ENCODE measurements at regions not wholly inside any gene's neighbourhood (a gene's known extent, or its start where the extent isn't known, plus 50 kb on each side); places are given as distances from the start of the nearest gene placed in this dataset.

- TF ChIP-seq CTCF (conservative IDR thresholded peaks at IDR 0.05; ENCODE audit: low read depth in 2 of 2) (no peak), POLR2AphosphoS5 (IDR thresholded peaks at IDR 0.05; ENCODE audit: low read depth) (no peak), EZH2 (IDR thresholded peaks at IDR 0.05; ENCODE audit: low read depth, unreplicated experiment) (no peak), EZH2phosphoT487 (IDR thresholded peaks at IDR 0.05; ENCODE audit: unreplicated experiment) (no peak), CREB1 (CRISPR knock-in tag; IDR thresholded peaks at IDR 0.05; ENCODE audit: low read depth) (no peak), ZNF114 (CRISPR knock-in tag; IDR thresholded peaks at IDR 0.05) (no peak)
- TF ChIP-seq, protein P1, sequence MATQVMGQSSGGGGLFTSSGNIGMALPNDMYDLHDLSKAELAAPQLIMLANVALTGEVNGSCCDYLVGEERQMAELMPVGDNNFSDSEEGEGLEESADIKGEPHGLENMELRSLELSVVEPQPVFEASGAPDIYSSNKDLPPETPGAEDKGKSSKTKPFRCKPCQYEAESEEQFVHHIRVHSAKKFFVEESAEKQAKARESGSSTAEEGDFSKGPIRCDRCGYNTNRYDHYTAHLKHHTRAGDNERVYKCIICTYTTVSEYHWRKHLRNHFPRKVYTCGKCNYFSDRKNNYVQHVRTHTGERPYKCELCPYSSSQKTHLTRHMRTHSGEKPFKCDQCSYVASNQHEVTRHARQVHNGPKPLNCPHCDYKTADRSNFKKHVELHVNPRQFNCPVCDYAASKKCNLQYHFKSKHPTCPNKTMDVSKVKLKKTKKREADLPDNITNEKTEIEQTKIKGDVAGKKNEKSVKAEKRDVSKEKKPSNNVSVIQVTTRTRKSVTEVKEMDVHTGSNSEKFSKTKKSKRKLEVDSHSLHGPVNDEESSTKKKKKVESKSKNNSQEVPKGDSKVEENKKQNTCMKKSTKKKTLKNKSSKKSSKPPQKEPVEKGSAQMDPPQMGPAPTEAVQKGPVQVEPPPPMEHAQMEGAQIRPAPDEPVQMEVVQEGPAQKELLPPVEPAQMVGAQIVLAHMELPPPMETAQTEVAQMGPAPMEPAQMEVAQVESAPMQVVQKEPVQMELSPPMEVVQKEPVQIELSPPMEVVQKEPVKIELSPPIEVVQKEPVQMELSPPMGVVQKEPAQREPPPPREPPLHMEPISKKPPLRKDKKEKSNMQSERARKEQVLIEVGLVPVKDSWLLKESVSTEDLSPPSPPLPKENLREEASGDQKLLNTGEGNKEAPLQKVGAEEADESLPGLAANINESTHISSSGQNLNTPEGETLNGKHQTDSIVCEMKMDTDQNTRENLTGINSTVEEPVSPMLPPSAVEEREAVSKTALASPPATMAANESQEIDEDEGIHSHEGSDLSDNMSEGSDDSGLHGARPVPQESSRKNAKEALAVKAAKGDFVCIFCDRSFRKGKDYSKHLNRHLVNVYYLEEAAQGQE (IDR thresholded peaks at IDR 0.05; ENCODE audit: unreplicated experiment), result no peak
Observed at GRCh38 chr4:28548136-28548535, 1687.5 kb downstream of the STIM2 start.
